HL-60 (cell line): ENCODE measurements at regions not wholly inside any gene's neighbourhood (a gene's known extent, or its start where the extent isn't known, plus 50 kb on each side); places are given as distances from the start of the nearest gene placed in this dataset.

Experiments
- CTCF ChIP-seq: IDR thresholded peaks from one replicate; pipeline ENCODE4 v1.5.1; 2011; ENCODE audit warnings: low read length, control low read depth, inconsistent platforms; ENCODE audit not compliant: insufficient read depth
- POLR2AphosphoS5 ChIP-seq: IDR thresholded peaks from 2 replicates; pipeline ENCODE4 v1.6.1; 2012; ENCODE audit warnings: low read depth
- TF ChIP-seq, protein P1 (sequence below): IDR thresholded peaks from 2 replicates; pipeline ENCODE4 v1.6.1; 2012; ENCODE audit warnings: low read depth; ENCODE audit not compliant: insufficient replicate concordance

GRCh38 chr10:64534616-64535015 lies 1013.4 kb downstream of the REEP3 start:
- TF ChIP-seq CTCF (no peak), POLR2AphosphoS5 (no peak)
- TF ChIP-seq, protein P1, sequence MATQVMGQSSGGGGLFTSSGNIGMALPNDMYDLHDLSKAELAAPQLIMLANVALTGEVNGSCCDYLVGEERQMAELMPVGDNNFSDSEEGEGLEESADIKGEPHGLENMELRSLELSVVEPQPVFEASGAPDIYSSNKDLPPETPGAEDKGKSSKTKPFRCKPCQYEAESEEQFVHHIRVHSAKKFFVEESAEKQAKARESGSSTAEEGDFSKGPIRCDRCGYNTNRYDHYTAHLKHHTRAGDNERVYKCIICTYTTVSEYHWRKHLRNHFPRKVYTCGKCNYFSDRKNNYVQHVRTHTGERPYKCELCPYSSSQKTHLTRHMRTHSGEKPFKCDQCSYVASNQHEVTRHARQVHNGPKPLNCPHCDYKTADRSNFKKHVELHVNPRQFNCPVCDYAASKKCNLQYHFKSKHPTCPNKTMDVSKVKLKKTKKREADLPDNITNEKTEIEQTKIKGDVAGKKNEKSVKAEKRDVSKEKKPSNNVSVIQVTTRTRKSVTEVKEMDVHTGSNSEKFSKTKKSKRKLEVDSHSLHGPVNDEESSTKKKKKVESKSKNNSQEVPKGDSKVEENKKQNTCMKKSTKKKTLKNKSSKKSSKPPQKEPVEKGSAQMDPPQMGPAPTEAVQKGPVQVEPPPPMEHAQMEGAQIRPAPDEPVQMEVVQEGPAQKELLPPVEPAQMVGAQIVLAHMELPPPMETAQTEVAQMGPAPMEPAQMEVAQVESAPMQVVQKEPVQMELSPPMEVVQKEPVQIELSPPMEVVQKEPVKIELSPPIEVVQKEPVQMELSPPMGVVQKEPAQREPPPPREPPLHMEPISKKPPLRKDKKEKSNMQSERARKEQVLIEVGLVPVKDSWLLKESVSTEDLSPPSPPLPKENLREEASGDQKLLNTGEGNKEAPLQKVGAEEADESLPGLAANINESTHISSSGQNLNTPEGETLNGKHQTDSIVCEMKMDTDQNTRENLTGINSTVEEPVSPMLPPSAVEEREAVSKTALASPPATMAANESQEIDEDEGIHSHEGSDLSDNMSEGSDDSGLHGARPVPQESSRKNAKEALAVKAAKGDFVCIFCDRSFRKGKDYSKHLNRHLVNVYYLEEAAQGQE, result no peak
